HEK293T (cell line): ENCODE measurements at regions not wholly inside any gene's neighbourhood (a gene's known extent, or its start where the extent isn't known, plus 50 kb on each side); places are given as distances from the start of the nearest gene placed in this dataset.

Experiments
- ARNT ChIP-seq: fragments of 450-650 bp; IDR thresholded peaks from 2 replicates; pipeline ENCODE4 v1.6.1; 2017; ENCODE audit warnings: mild to moderate bottlenecking
- BHLHE40 ChIP-seq: fragments of 450-650 bp; IDR thresholded peaks from 2 replicates; pipeline ENCODE4 v1.6.1; 2016; ENCODE audit warnings: mild to moderate bottlenecking, moderate library complexity, borderline replicate concordance
- CTBP1 ChIP-seq: fragments of 450-650 bp; IDR thresholded peaks from 2 replicates; pipeline ENCODE4 v1.6.1; 2016; ENCODE audit warnings: borderline replicate concordance
- ELF4 ChIP-seq: fragments of 450-650 bp; IDR thresholded peaks from 2 replicates; pipeline ENCODE4 v1.6.1; 2017; ENCODE audit warnings: antibody characterized with exemption
- SUZ12 ChIP-seq: fragments of 450-650 bp; IDR thresholded peaks from 2 replicates; pipeline ENCODE4 v1.6.1; 2016; ENCODE audit warnings: mild to moderate bottlenecking
- TARDBP ChIP-seq: fragments of 450-650 bp; IDR thresholded peaks from 2 replicates; pipeline ENCODE4 v1.6.1; 2016
- TF ChIP-seq, protein P1 (sequence below): fragments of 450-650 bp; IDR thresholded peaks from 2 replicates; pipeline ENCODE4 v1.6.1; 2016

DNA sequence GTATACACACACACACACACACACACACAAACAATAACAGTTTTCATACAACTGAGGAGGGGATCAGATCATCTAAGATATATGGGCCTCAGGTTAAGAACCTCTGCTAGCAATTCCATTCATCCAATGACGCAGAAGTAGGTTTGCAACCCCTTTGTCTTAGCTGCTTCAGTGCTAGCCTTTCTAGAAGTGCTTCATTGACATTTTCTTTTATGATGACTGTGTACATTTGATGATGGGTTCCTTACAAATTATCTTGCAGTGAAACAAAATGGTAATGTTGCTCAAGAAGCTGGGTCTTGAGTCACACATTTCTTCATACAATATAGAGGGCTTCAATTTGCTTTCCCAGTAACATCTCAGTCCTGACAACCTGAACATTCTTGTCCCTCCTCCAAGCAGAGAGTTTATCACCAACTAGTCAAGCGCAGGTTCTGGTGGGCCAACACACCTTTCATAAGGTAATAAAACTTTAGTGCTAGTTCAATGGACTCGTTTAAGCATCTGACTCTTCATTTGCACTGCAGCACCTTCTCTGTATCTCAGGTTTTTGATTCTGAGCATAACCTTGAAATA, 269.5 kb downstream of the CNTN3 start:
- TF ChIP-seq ELF4, result no peak
- no peak for TF ChIP-seq CTBP1
- TF ChIP-seq ARNT, result no peak
- no peak for TF ChIP-seq SUZ12
- TF ChIP-seq TARDBP, result no peak
- TF ChIP-seq BHLHE40, result no peak
- TF ChIP-seq, protein P1, sequence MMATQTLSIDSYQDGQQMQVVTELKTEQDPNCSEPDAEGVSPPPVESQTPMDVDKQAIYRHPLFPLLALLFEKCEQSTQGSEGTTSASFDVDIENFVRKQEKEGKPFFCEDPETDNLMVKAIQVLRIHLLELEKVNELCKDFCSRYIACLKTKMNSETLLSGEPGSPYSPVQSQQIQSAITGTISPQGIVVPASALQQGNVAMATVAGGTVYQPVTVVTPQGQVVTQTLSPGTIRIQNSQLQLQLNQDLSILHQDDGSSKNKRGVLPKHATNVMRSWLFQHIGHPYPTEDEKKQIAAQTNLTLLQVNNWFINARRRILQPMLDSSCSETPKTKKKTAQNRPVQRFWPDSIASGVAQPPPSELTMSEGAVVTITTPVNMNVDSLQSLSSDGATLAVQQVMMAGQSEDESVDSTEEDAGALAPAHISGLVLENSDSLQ, result no peak
